ENCODE measurements at regions not wholly inside any gene's neighbourhood (a gene's known extent, or its start where the extent isn't known, plus 50 kb on each side); places are given as distances from the start of the nearest gene placed in this dataset.

GRCh38 chr2:8535821-8536685 lies 145.8 kb upstream of the ID2 start:
- no peak for TF ChIP-seq CTCF (IDR thresholded peaks at IDR 0.05)
- TF ChIP-seq POLR2AphosphoS5 (IDR thresholded peaks at IDR 0.05): no peak
- no peak for TF ChIP-seq POLR2A (IDR thresholded peaks at IDR 0.05)
- no peak for TF ChIP-seq EP300 (IDR thresholded peaks at IDR 0.05)
